Spleen (tissue), 11 donors: ENCODE measurements at regions not wholly inside any gene's neighbourhood (a gene's known extent, or its start where the extent isn't known, plus 50 kb on each side); places are given as distances from the start of the nearest gene placed in this dataset.

ENCODE experiments used
- DNase-seq: peaks from one replicate; pipeline ENCODE4 v3.0.0-alpha.2; 2020
- H3K27ac ChIP-seq, 8 donors: fragments of 200-600 bp; sonication (generic) in 7 of 8; 1 replicate in 4 of 8; 2 replicates in 4 of 8; pipeline versions ENCODE4 v1.5.0 to v1.8.0; 2016 to 2021; ENCODE audit warnings: inconsistent platforms in 4 of 8, mild to moderate bottlenecking in 4 of 8, moderate library complexity in 1 of 8
- H3K27me3 ChIP-seq, 7 donors: fragments of 200-600 bp; sonication (generic) in 6 of 7; replicated peaks in 1 of 7; 1 replicate in 4 of 7; 2 replicates in 3 of 7; pipeline versions ENCODE4 v1.5.0 to v1.8.0; 2016 to 2021; ENCODE audit warnings: inconsistent platforms in 3 of 7, mild to moderate bottlenecking in 1 of 7
- H3K36me3 ChIP-seq, 6 donors: fragments of 200-600 bp; sonication (generic) in 5 of 6; 1 replicate in 4 of 6; 2 replicates in 2 of 6; pipeline versions ENCODE4 v1.5.0 to v1.8.0; 2016 to 2021; ENCODE audit warnings: inconsistent platforms in 2 of 6
- H3K4me1 ChIP-seq, 6 donors: fragments of 200-600 bp; sonication (generic) in 5 of 6; 1 replicate in 3 of 6; 2 replicates in 3 of 6; pipeline versions ENCODE4 v1.5.0 to v1.8.0; 2016 to 2021; ENCODE audit warnings: inconsistent platforms in 3 of 6
- H3K4me3 ChIP-seq, 8 donors: fragments of 200-600 bp; sonication (generic) in 7 of 8; 1 replicate in 4 of 8; 2 replicates in 4 of 8; pipeline versions ENCODE4 v1.5.0 to v1.8.0; 2016 to 2021; ENCODE audit warnings: inconsistent platforms in 4 of 8, mild to moderate bottlenecking in 4 of 8, moderate library complexity in 2 of 8
- H3K9me3 ChIP-seq, 8 donors: fragments of 200-600 bp; sonication (generic) in 7 of 8; 1 replicate in 4 of 8; 2 replicates in 4 of 8; pipeline versions ENCODE4 v1.5.0 to v1.8.0; 2016 to 2021; ENCODE audit warnings: inconsistent platforms in 4 of 8
- POLR2A ChIP-seq, 3 donors: fragments of 450-650 bp; IDR thresholded peaks; one replicate each; pipeline ENCODE4 v1.5.1; 2017; ENCODE audit warnings: antibody characterized with exemption in 3 of 3, mild to moderate bottlenecking in 1 of 3
- POLR2AphosphoS5 ChIP-seq, 3 donors: sonication (generic); formaldehyde crosslinking; IDR thresholded peaks; one replicate each; pipeline ENCODE4 v1.5.1; 2017; ENCODE audit warnings: antibody characterized with exemption in 3 of 3
- WGBS, 5 donors: extraction: QIAGEN DNeasy Blood & Tissue Kit in 3 of 5; methylation state at CpG; one replicate each; pipeline versions ENCODE4 v1.1.5 to v1.1.7; 2013 to 2018; 5-methylcytosine and 5-hydroxymethylcytosine counted together
- intact Hi-C: fragments of 100-400 bp; cut with DNase I; formaldehyde crosslinking; loops from one replicate; pipeline ENCODE4 v1.15.0; 2023; ENCODE audit warnings: low total_unique reads
- TF ChIP-seq, protein P1 (sequence below), 11 experiments: fragments of 200-600 bp in 7 of 11; fragments of 450-650 bp in 4 of 11; sonication (generic) in 4 of 11; IDR thresholded peaks in 8 of 11; conservative IDR thresholded peaks in 3 of 11; 1 replicate in 7 of 11; 2 replicates in 4 of 11; pipeline versions ENCODE4 v1.4.0 to v1.8.0; 2016 to 2021; ENCODE audit warnings: antibody characterized with exemption in 11 of 11, inconsistent platforms in 4 of 11, mild to moderate bottlenecking in 1 of 11
- donor health status: healthy with polysubstance abuse.
- donor health status: DM: no; HTN: no; CAD: no; lungs with moderate emphysema.
- donor health status: DM: no; HTN: no; CAD: no.
- donor health status: Bipolar disorder and iron deficiency.
- donor health status: healthy.
- donor health status: DM: no; HTN: no; CAD: no.
- donor health status: DM: yes; HTN: yes; CAD: no.

DNA sequence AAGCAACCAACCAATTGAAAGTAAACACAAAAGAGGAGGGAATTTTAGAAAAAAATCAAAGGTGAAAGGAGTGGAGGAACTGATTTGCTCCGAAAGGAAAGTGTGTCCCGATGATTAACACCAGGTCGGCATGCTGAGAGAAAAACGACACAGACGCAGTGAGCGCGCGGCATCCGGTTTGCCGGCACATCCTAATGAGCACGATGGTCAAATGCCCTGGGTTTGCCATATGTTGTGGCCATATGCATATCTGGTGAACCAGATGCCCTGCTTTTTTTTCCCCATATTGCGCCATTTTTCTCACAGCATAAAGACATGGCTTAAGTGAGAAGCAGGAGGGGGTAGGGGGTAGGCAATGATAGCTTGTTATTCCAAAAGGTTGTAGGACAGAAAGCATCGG is 626.7 kb downstream of the BCL11A start:
- Histone ChIP-seq H3K4me3 (no peak overlapping the region), H3K27me3 (no peaks in the 10 kb centered on the region), H3K36me3 (no peaks in the 10 kb centered on the region), H3K27ac (no peak overlapping the region), H3K9me3 (peaks cover 0 to 2% (median 0%) of the 10 kb centered on the region in 8 donors), H3K4me1 (no peaks in the 10 kb centered on the region)
- intact Hi-C loops, result no loop called here
- no peak for DNase-seq
- 90 to 99% (median 95%) methylated on average over 13 of the region's 13 CpGs for WGBS, 5 donors
- TF ChIP-seq POLR2A (IDR thresholded peaks at IDR 0.05) (no peak), POLR2AphosphoS5 (IDR thresholded peaks at IDR 0.05) (no peak)
- TF ChIP-seq, protein P1, sequence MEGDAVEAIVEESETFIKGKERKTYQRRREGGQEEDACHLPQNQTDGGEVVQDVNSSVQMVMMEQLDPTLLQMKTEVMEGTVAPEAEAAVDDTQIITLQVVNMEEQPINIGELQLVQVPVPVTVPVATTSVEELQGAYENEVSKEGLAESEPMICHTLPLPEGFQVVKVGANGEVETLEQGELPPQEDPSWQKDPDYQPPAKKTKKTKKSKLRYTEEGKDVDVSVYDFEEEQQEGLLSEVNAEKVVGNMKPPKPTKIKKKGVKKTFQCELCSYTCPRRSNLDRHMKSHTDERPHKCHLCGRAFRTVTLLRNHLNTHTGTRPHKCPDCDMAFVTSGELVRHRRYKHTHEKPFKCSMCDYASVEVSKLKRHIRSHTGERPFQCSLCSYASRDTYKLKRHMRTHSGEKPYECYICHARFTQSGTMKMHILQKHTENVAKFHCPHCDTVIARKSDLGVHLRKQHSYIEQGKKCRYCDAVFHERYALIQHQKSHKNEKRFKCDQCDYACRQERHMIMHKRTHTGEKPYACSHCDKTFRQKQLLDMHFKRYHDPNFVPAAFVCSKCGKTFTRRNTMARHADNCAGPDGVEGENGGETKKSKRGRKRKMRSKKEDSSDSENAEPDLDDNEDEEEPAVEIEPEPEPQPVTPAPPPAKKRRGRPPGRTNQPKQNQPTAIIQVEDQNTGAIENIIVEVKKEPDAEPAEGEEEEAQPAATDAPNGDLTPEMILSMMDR (IDR thresholded peaks at IDR 0.05 in 8 of 11, conservative IDR thresholded peaks at IDR 0.05 in 3 of 11), result no peak

DNA sequence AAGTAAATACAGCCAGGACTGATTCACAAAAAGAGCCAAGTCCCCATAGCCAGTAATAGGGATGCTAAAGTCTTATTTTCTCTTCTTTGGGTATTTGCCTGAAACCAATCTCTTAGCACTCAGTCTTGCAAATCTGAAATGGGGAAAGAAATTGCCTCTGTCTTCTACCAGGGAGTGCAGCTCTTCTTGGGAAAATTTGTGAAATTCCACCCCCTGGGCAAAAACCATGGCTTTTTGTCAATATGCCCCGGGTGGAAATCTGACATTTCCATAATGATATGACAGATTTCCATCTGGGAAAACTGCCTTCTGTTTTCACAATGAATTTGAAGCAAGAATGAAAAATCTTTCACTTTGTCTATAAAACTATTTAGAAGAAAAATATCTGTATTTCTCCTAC is 628.1 kb downstream of the BCL11A start:
- Histone ChIP-seq H3K4me1 (no peaks in the 10 kb centered on the region), H3K27me3 (no peaks in the 10 kb centered on the region), H3K36me3 (no peaks in the 10 kb centered on the region), H3K4me3 (no peak overlapping the region), H3K27ac (no peak overlapping the region), H3K9me3 (no peaks in the 10 kb centered on the region)
- TF ChIP-seq, protein P1 (IDR thresholded peaks at IDR 0.05 in 8 of 11, conservative IDR thresholded peaks at IDR 0.05 in 3 of 11), result no peak
- no peak for TF ChIP-seq POLR2AphosphoS5 (IDR thresholded peaks at IDR 0.05)
- 60 to 82% (median 74%) methylated on average over 1 of the region's 1 CpG for WGBS, 5 donors
- DNase-seq, result no peak
- intact Hi-C loops, result no loop called here

DNA sequence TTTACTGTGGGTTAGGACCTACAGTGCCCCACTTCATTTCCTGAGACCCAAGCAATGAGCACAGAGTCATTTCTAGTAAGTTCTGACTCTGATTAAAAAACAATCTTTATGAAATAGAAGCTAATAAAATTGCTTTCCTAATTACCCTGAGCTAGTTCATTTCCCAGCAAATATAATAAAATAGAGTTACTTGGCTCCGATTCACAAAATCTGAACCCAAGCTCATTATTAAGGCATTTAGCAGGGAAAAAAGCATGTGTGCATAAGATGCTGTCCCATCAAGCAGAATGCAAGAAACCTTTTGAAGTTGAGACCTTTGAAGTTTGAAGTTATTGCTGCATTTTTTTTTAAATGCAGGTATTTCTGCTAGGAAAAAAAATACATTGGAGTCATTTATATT is 629.1 kb downstream of the BCL11A start:
- no peak overlapping the region for H3K4me3 ChIP-seq
- no peak for DNase-seq
- H3K4me1 ChIP-seq, result no peaks in the 10 kb centered on the region
- H3K36me3 ChIP-seq, result no peaks in the 10 kb centered on the region
- 81 to 98% (median 91%) methylated on average over 1 of the region's 1 CpG for WGBS, 5 donors
- no peak for TF ChIP-seq POLR2A (IDR thresholded peaks at IDR 0.05)
- TF ChIP-seq, protein P1 (IDR thresholded peaks at IDR 0.05 in 8 of 11, conservative IDR thresholded peaks at IDR 0.05 in 3 of 11), result no peak
- H3K9me3 ChIP-seq, result no peaks in the 10 kb centered on the region
- intact Hi-C loops, result no loop called here
- H3K27ac ChIP-seq, result no peak overlapping the region
- H3K27me3 ChIP-seq, result no peaks in the 10 kb centered on the region

DNA sequence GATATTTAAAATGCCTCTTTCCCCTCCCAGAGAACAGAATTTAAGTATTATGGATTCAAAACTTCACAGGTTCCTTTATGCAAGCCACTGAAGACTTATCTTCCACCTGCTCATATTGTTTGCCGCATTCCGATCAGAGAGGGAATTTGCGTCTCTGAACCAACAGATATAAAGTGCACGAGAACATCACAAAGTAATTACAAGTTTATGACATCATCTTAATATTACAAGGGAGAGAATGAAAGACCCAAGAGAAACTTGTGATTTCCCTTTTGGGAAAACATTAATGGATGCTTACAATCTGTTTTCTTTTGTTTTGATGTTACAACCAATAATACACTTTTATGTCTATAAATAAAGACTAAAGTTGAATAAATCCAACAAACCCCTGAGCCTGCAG is 631.0 kb downstream of the BCL11A start:
- Histone ChIP-seq H3K4me1 (no peaks in the 10 kb centered on the region), H3K36me3 (no peaks in the 10 kb centered on the region), H3K27ac (no peak overlapping the region), H3K9me3 (no peaks in the 10 kb centered on the region), H3K4me3 (no peak overlapping the region), H3K27me3 (no peaks in the 10 kb centered on the region)
- 96 to 99% (median 97%) methylated on average over 4 of the region's 4 CpGs for whole genome bisulfite sequencing, 5 donors
- no peak for DNase-seq
- no peak for TF ChIP-seq POLR2A (IDR thresholded peaks at IDR 0.05)
- TF ChIP-seq, protein P1 (IDR thresholded peaks at IDR 0.05 in 8 of 11, conservative IDR thresholded peaks at IDR 0.05 in 3 of 11), result no peak
- no peak for TF ChIP-seq POLR2AphosphoS5 (IDR thresholded peaks at IDR 0.05)
- intact Hi-C loops, result no loop called here
